Astrocyte (in vitro differentiated cells and primary cell): ENCODE measurements at regions not wholly inside any gene's neighbourhood (a gene's known extent, or its start where the extent isn't known, plus 50 kb on each side); places are given as distances from the start of the nearest gene placed in this dataset.
"Not testable (repeated sequence)": the region's sequence is repeated elsewhere in the genome, so short reads cannot be mapped to it uniquely, and the experiment has no call there.

Experiments
- DNase-seq: peaks from one replicate; pipeline ENCODE4 v3.0.0-alpha.2; 2010; ENCODE audit warnings: low read depth
- FAIRE-seq: peaks from 2 replicates; lab custom pipeline; 2011; peaks lifted over from hg19 to GRCh38; lab: Jason Lieb, UNC
- H2AFZ ChIP-seq: 2 replicates; pipeline ENCODE4 v1.6.0; 2012; ENCODE audit warnings: low read depth, low read length, inconsistent platforms
- H3K27ac ChIP-seq: 2 replicates; pipeline ENCODE4 v1.5.1; 2011; ENCODE audit warnings: low read depth, low read length, inconsistent platforms
- H3K27me3 ChIP-seq: 2 replicates; pipeline ENCODE4 v1.6.0; 2011; ENCODE audit warnings: low read length, inconsistent platforms; ENCODE audit not compliant: insufficient read depth
- H3K36me3 ChIP-seq: 2 replicates; pipeline ENCODE4 v1.5.1; 2011; ENCODE audit warnings: low read length, inconsistent platforms; ENCODE audit not compliant: insufficient read depth
- H3K4me1 ChIP-seq: 2 replicates; pipeline ENCODE4 v1.5.1; 2011; ENCODE audit warnings: low read length, inconsistent platforms; ENCODE audit not compliant: insufficient read depth
- H3K4me2 ChIP-seq: 2 replicates; pipeline ENCODE4 v1.6.0; 2012; ENCODE audit warnings: low read length, inconsistent platforms
- H3K4me3 ChIP-seq: 2 replicates; pipeline ENCODE4 v1.5.1; 2011; ENCODE audit warnings: low read depth, mild to moderate bottlenecking, low read length, inconsistent platforms; ENCODE audit not compliant: insufficient read depth
- H3K79me2 ChIP-seq: 2 replicates; pipeline ENCODE4 v1.6.0; 2012; ENCODE audit warnings: mild to moderate bottlenecking, low read length, inconsistent platforms; ENCODE audit not compliant: insufficient read depth
- H3K9ac ChIP-seq: 2 replicates; pipeline ENCODE4 v1.6.0; 2012; ENCODE audit warnings: mild to moderate bottlenecking, low read length, inconsistent platforms
- H3K9me3 ChIP-seq: 2 replicates; pipeline ENCODE4 v1.5.1; 2012; ENCODE audit warnings: low read depth, mild to moderate bottlenecking, low read length, inconsistent platforms; ENCODE audit not compliant: insufficient read depth
- H4K20me1 ChIP-seq: 2 replicates; pipeline ENCODE4 v1.6.0; 2012; ENCODE audit warnings: low read length, inconsistent platforms; ENCODE audit not compliant: insufficient read depth
- H3K27ac Mint-ChIP-seq: one replicate; pipeline ENCODE4 v1.8.0; 2021; ENCODE audit warnings: mild to moderate bottlenecking, mixed read lengths; ENCODE audit not compliant: unreplicated experiment
- H3K27me3 Mint-ChIP-seq: one replicate; pipeline ENCODE4 v1.8.0; 2021; ENCODE audit warnings: low read depth, mixed read lengths; ENCODE audit not compliant: unreplicated experiment
- H3K36me3 Mint-ChIP-seq: one replicate; pipeline ENCODE4 v1.8.0; 2021; ENCODE audit warnings: low read depth, mixed read lengths; ENCODE audit not compliant: unreplicated experiment
- H3K4me1 Mint-ChIP-seq: one replicate; pipeline ENCODE4 v1.8.0; 2021; ENCODE audit warnings: low read depth, mixed read lengths; ENCODE audit not compliant: unreplicated experiment
- H3K4me3 Mint-ChIP-seq: one replicate; pipeline ENCODE4 v1.8.0; 2021; ENCODE audit warnings: mild to moderate bottlenecking, moderate library complexity, mixed read lengths; ENCODE audit not compliant: unreplicated experiment
- H3K9me3 Mint-ChIP-seq: one replicate; pipeline ENCODE4 v1.8.0; 2021; ENCODE audit warnings: mild to moderate bottlenecking, mixed read lengths; ENCODE audit not compliant: unreplicated experiment
- EZH2 ChIP-seq: IDR thresholded peaks from 2 replicates; pipeline ENCODE4 v1.6.1; 2012; ENCODE audit warnings: mild to moderate bottlenecking, low read length, inconsistent platforms; ENCODE audit not compliant: insufficient read depth
- TF ChIP-seq, protein P1 (sequence below): IDR thresholded peaks from 2 replicates; pipeline ENCODE4 v1.5.1; 2011; ENCODE audit warnings: low read depth, mild to moderate bottlenecking, inconsistent platforms, low read length, moderate library complexity; ENCODE audit not compliant: insufficient read depth

DNA sequence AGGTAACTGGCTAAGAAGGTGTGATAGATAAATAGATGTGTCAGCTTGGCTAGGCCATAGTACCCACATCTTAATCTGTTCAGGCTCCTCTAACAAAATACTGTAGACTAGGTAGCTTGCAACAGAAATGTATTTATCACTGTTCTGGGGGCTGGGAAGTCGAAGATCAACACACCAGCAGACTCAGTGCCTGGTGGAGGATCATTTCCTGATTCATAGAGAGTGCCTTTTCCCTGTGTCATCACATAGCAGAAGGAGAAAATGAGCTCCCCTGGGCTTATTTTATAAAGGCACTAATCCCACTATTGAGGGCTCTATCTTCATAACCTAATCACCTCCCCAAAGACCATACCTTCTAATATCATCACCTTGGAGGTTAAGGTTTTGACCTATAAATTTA is 532.7 kb upstream of the OLFM3 start:
- H3K27ac Mint-ChIP-seq, result peak overlapping the region; percentile 28
- no peak overlapping the region for H3K4me3 ChIP-seq
- no peak overlapping the region for H3K9ac ChIP-seq
- H3K9me3 Mint-ChIP-seq, result no peaks in the 10 kb centered on the region
- H3K4me2 ChIP-seq, result no peak overlapping the region
- H3K27me3 Mint-ChIP-seq, result no peaks in the 10 kb centered on the region
- no peaks in the 10 kb centered on the region for H3K4me1 ChIP-seq
- H3K36me3 ChIP-seq, result no peaks in the 10 kb centered on the region
- DNase-seq, result no peak
- H3K79me2 ChIP-seq, result no peaks in the 10 kb centered on the region
- H3K27ac ChIP-seq, result no peak overlapping the region
- no peaks in the 10 kb centered on the region for H3K9me3 ChIP-seq
- TF ChIP-seq EZH2, result no peak
- TF ChIP-seq, protein P1, sequence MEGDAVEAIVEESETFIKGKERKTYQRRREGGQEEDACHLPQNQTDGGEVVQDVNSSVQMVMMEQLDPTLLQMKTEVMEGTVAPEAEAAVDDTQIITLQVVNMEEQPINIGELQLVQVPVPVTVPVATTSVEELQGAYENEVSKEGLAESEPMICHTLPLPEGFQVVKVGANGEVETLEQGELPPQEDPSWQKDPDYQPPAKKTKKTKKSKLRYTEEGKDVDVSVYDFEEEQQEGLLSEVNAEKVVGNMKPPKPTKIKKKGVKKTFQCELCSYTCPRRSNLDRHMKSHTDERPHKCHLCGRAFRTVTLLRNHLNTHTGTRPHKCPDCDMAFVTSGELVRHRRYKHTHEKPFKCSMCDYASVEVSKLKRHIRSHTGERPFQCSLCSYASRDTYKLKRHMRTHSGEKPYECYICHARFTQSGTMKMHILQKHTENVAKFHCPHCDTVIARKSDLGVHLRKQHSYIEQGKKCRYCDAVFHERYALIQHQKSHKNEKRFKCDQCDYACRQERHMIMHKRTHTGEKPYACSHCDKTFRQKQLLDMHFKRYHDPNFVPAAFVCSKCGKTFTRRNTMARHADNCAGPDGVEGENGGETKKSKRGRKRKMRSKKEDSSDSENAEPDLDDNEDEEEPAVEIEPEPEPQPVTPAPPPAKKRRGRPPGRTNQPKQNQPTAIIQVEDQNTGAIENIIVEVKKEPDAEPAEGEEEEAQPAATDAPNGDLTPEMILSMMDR, result no peak
- H3K27me3 ChIP-seq, result no peaks in the 10 kb centered on the region
- no peak overlapping the region for H3K4me3 Mint-ChIP-seq
- H3K36me3 Mint-ChIP-seq, result no peaks in the 10 kb centered on the region
- H2AFZ ChIP-seq, result no peak overlapping the region
- no peaks in the 10 kb centered on the region for H3K4me1 Mint-ChIP-seq
- no peaks in the 10 kb centered on the region for H4K20me1 ChIP-seq
- FAIRE-seq, result no peak

DNA sequence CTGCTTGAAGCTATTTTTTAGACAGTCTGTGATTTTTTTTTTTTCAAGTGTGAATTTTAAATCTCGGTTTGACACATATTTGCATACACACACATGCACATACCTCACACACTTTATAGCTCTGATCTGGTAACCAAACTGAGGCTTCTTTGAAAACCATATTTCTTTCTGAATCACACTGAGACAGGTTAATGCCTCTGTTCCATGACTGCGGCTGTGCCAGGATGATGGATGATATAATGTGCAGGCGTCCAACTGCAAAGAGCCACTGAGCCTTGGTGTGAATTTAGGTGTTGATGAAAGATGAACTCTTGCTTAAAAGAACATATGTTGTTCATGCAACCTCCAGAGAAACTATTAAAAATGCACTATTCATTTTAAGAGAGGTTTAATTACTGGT is 504.0 kb upstream of the OLFM3 start:
- no peak overlapping the region for H3K4me3 Mint-ChIP-seq

DNA sequence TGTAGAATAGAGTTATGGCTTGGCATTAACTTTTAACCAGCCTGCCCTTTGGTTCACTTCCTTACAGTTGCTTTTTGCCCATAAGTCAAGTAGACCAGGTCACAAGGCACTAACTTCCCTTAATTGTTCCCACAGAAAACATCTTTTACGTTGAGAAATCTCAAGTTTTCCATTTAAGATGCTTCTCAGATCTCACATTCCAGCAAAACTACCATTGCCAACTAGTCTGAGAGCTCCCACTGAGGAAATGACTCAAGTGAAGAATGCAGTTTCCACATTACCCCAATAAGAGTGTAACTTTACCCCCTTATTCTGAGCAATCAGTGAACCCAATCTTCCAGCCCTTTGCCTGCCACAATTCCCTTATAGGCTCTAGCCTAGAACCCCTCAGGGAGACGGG is 502.2 kb upstream of the OLFM3 start:
- DNase-seq (no peak), FAIRE-seq (no peak)
- Mint-ChIP-seq H3K27me3 (no peaks in the 10 kb centered on the region), H3K36me3 (no peaks in the 10 kb centered on the region), H3K4me3 (no peak overlapping the region), H3K27ac (no peak overlapping the region), H3K9me3 (peaks cover 5% of the 10 kb centered on the region), H3K4me1 (no peaks in the 10 kb centered on the region)
- H2AFZ ChIP-seq, result no peak overlapping the region
- H3K4me3 ChIP-seq, result no peak overlapping the region
- H3K79me2 ChIP-seq, result no peaks in the 10 kb centered on the region
- TF ChIP-seq, protein P1, result no peak
- no peak for TF ChIP-seq EZH2
- H3K9me3 ChIP-seq, result peaks cover 2% of the 10 kb centered on the region
- no peaks in the 10 kb centered on the region for H3K27me3 ChIP-seq
- H3K27ac ChIP-seq, result no peak overlapping the region
- H3K4me2 ChIP-seq, result no peak overlapping the region
- no peaks in the 10 kb centered on the region for H3K36me3 ChIP-seq
- H3K9ac ChIP-seq, result no peak overlapping the region
- H4K20me1 ChIP-seq, result no peaks in the 10 kb centered on the region
- H3K4me1 ChIP-seq, result no peaks in the 10 kb centered on the region

More for the DNA sequence above, 504.0 kb upstream of the OLFM3 start:
- Histone ChIP-seq H3K9me3 (peaks cover 2% of the 10 kb centered on the region), H3K36me3 (no peaks in the 10 kb centered on the region), H2AFZ (no peak overlapping the region), H3K9ac (no peak overlapping the region), H3K27me3 (no peaks in the 10 kb centered on the region), H3K79me2 (no peaks in the 10 kb centered on the region), H3K27ac (no peak overlapping the region), H3K4me2 (no peak overlapping the region), H3K4me3 (no peak overlapping the region), H3K4me1 (no peaks in the 10 kb centered on the region), H4K20me1 (no peaks in the 10 kb centered on the region)
- Mint-ChIP-seq H3K27ac (no peak overlapping the region), H3K4me1 (no peaks in the 10 kb centered on the region), H3K27me3 (no peaks in the 10 kb centered on the region), H3K36me3 (no peaks in the 10 kb centered on the region), H3K9me3 (peaks cover 3% of the 10 kb centered on the region)
- no peak for TF ChIP-seq EZH2
- TF ChIP-seq, protein P1, result no peak
- FAIRE-seq, result no peak
- DNase-seq, result no peak

DNA sequence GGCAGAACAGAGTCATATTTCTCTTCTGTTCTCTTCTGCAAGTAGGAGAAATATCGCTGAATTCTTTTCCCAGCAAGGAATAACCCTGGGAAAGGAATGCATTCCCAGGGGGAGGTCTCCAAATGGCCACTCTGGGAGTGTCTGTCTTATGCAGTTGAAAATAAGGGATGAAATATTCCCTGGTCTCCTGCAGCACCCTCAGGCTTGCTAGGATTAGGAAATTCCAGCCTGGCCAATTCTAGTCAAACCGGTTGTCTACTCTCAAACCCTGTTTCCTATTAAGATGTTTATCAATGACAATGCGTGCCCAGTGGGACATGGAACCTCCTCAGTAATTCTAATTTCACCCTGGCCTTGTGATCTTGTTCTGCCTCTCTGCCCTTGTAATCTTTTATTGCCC is 501.1 kb upstream of the OLFM3 start:
- H3K4me1 Mint-ChIP-seq, H3K27ac Mint-ChIP-seq: not testable (repeated sequence)

More for the DNA sequence above, 501.1 kb upstream of the OLFM3 start:
- not testable (repeated sequence) for H4K20me1 ChIP-seq, H3K9ac ChIP-seq, H3K4me3 ChIP-seq, H3K27me3 ChIP-seq, FAIRE-seq, H3K4me2 ChIP-seq, H3K36me3 Mint-ChIP-seq, H3K36me3 ChIP-seq, H3K9me3 Mint-ChIP-seq, H2AFZ ChIP-seq, H3K27me3 Mint-ChIP-seq, H3K9me3 ChIP-seq, H3K79me2 ChIP-seq, H3K27ac ChIP-seq, H3K4me3 Mint-ChIP-seq, H3K4me1 ChIP-seq, DNase-seq
